Heart right ventricle (tissue), 16 donors: ENCODE measurements at regions not wholly inside any gene's neighbourhood (a gene's known extent, or its start where the extent isn't known, plus 50 kb on each side); places are given as distances from the start of the nearest gene placed in this dataset.

Source experiments
- ATAC-seq, 8 donors: fragments of 200-7000 bp; cut with Tn5 transposase; one replicate each; pipeline ENCODE4 v1.9.1; 2020; ENCODE audit warnings: mild to moderate bottlenecking in 8 of 8, moderate library complexity in 8 of 8, moderate number of reproducible peaks in 1 of 8
- DNase-seq, 2 donors: peaks; one replicate each; pipeline ENCODE4 v3.0.0-alpha.2; 2020
- H3K27ac ChIP-seq, 10 donors: fragments of 200-600 bp; sonication (generic) in 2 of 10; one replicate each; pipeline versions ENCODE4 v1.5.0 to v1.8.0; 2020 to 2022; ENCODE audit warnings: mild to moderate bottlenecking in 3 of 10
- H3K27me3 ChIP-seq, 7 donors: fragments of 200-600 bp; one replicate each; pipeline ENCODE4 v1.8.0; 2021 to 2022; ENCODE audit warnings: mild to moderate bottlenecking in 2 of 7
- H3K36me3 ChIP-seq, 9 donors: fragments of 200-600 bp; sonication (generic) in 1 of 9; one replicate each; pipeline versions ENCODE4 v1.5.0 to v1.8.0; 2020 to 2022; ENCODE audit warnings: mild to moderate bottlenecking in 2 of 9
- H3K4me1 ChIP-seq, 9 donors: fragments of 200-600 bp; sonication (generic) in 1 of 9; one replicate each; pipeline versions ENCODE4 v1.5.0 to v1.8.0; 2020 to 2022; ENCODE audit warnings: mild to moderate bottlenecking in 4 of 9
- H3K4me3 ChIP-seq, 10 donors: fragments of 200-600 bp; sonication (generic) in 2 of 10; one replicate each; pipeline versions ENCODE4 v1.5.0 to v1.8.0; 2020 to 2022; ENCODE audit warnings: mild to moderate bottlenecking in 7 of 10, moderate library complexity in 2 of 10
- H3K9me3 ChIP-seq, 11 donors: fragments of 200-600 bp in 10 of 11; sonication (generic) in 2 of 11; one replicate each; pipeline versions ENCODE4 v1.5.0 to v1.8.0; 2013 to 2022; ENCODE audit warnings: mild to moderate bottlenecking in 2 of 11, control low read depth in 1 of 11, moderate library complexity in 1 of 11
- CTCF ChIP-seq, 9 donors: fragments of 200-600 bp; sonication (generic) in 2 of 9; IDR thresholded peaks; one replicate each; pipeline versions ENCODE4 v1.5.0 to v1.8.0; 2021 to 2022; ENCODE audit warnings: antibody characterized with exemption in 9 of 9, mild to moderate bottlenecking in 5 of 9, moderate library complexity in 1 of 9
- WGBS, 2 donors: extraction: QIAGEN DNeasy Blood & Tissue Kit; methylation state at CpG; one replicate each; pipeline ENCODE4 v1.1.7; 2013; ENCODE audit warnings: inconsistent platforms in 1 of 2; 5-methylcytosine and 5-hydroxymethylcytosine counted together
- intact Hi-C, 10 donors: fragments of 100-400 bp; cut with DNase I; formaldehyde crosslinking; loops; one replicate each; pipeline versions ENCODE4 v1.11.1 to v1.14.2; 2022
- donor health status: Arrhythmogenic right ventricular cardiomyopathy.
- donor health status: ischemic (EF 13 %, LVEDD 7.1; RV severe dilation, severe dysfunction).
- donor health status: healthy with polysubstance abuse.
- donor health status: DM: no; HTN: yes; CAD: no.
- donor health status: DM: no; HTN: no; CAD: no.
- donor health status: ischemic (EF 25% LVEDD 6.9; RV normal size, moderate dysfunction).
- donor health status: ischemic (EF 25% LVEDD 5.7; RV mildly dilated, moderate dysfunction).
- donor health status: healthy.
- donor health status: DM: yes; HTN: yes; CAD: no.
- donor health status: Ischemic cardiomyopathy.
- donor health status: ischemic (EF 35%, LVEDD 5.7; RV mildly dilated, moderate dysfunction).
- donor health status: nonischemic (EF 11% LVEDD 7.7; RV severe dilation, severe dysfunction).
- donor health status: DM: yes; HTN: yes; CAD: no.
- donor health status: PGD.
- donor health status: ischemic (EF 29% LVEDD 5.4; RV normal size, mild dysfunction).
- donor health status: nonischemic (EF 23%, LVEDD 6.1; RV moderate dilation, normal function).

- TF ChIP-seq CTCF (IDR thresholded peaks at IDR 0.05): no peak
- Histone ChIP-seq H3K27ac (no peak overlapping the region), H3K27me3 (no peaks in the 10 kb centered on the region), H3K36me3 (no peaks in the 10 kb centered on the region), H3K9me3 (peaks cover 0 to 17% (median 9%) of the 10 kb centered on the region in 11 donors), H3K4me3 (no peak overlapping the region), H3K4me1 (no peaks in the 10 kb centered on the region)
- ATAC-seq: no peak
- DNase-seq: no peak
- 81 to 85% methylated on average over 3 of the region's 3 CpGs for WGBS, 2 donors
- intact Hi-C loops: no loop called here
Observed at GRCh38 chr3:17795711-17796110, 53.3 kb upstream of the TBC1D5 start.

GRCh38 chr3:17795280-17795679 lies 52.8 kb upstream of the TBC1D5 start:
- H3K27ac ChIP-seq: no peak overlapping the region
- H3K9me3 ChIP-seq: peaks cover 0 to 17% (median 9%) of the 10 kb centered on the region in 11 donors
- DNase-seq: no peak
- no peaks in the 10 kb centered on the region for H3K36me3 ChIP-seq
- intact Hi-C loops: no loop called here
- H3K4me1 ChIP-seq: no peaks in the 10 kb centered on the region
- TF ChIP-seq CTCF (IDR thresholded peaks at IDR 0.05): no peak
- no peak overlapping the region for H3K4me3 ChIP-seq
- no peak for ATAC-seq
- 71 to 72% methylated on average over 1 of the region's 1 CpG for WGBS, 2 donors
- no peaks in the 10 kb centered on the region for H3K27me3 ChIP-seq

GRCh38 chr3:17793542-17794195 lies 51.2 kb upstream of the TBC1D5 start:
- no peak overlapping the region for H3K27ac ChIP-seq
- no peak overlapping the region for H3K4me3 ChIP-seq
- ATAC-seq: no peak
- no peaks in the 10 kb centered on the region for H3K36me3 ChIP-seq
- peaks cover 0 to 22% (median 9%) of the 10 kb centered on the region in 11 donors for H3K9me3 ChIP-seq
- no peak for TF ChIP-seq CTCF (IDR thresholded peaks at IDR 0.05)
- DNase-seq: no peak
- no peaks in the 10 kb centered on the region for H3K4me1 ChIP-seq
- 84 to 89% methylated on average over 4 of the region's 4 CpGs for whole genome bisulfite sequencing, 2 donors
- no peaks in the 10 kb centered on the region for H3K27me3 ChIP-seq
- intact Hi-C loops: no loop called here
